Endothelial cell of umbilical vein (primary cell): ENCODE measurements at regions not wholly inside any gene's neighbourhood (a gene's known extent, or its start where the extent isn't known, plus 50 kb on each side); places are given as distances from the start of the nearest gene placed in this dataset.
A peak's percentile ranks its signal among the peaks of the same experiment; 100 is the strongest.

Source experiments
- BruUV-seq: library from RNA; stranded (reverse); fragments of 400-500 nt; replicated peaks from 2 replicates; lab custom pipeline; 2021; lab: Mats Ljungman, UMichigan
- CTCF ChIA-PET: fragments of 300-600, 350-600 bp; sonication (Branson Sonifier 250); formaldehyde crosslinking; loops from one replicate; lab custom pipeline; 2021; ENCODE audit warnings: antibody characterized with exemption, inconsistent platforms; lab: Charles Lee
- POLR2A ChIA-PET: fragments of 300-600, 350-600 bp; sonication (Branson Sonifier 250); formaldehyde crosslinking; loops from one replicate; lab custom pipeline; 2021; ENCODE audit warnings: antibody characterized with exemption, inconsistent platforms; lab: Charles Lee
- DNase-seq: peaks from one replicate; pipeline ENCODE4 v3.0.0-alpha.2; 2011; ENCODE audit warnings: low read depth, low spot score
- FAIRE-seq: peaks from 2 replicates; lab custom pipeline; 2011; peaks lifted over from hg19 to GRCh38; lab: Jason Lieb, UNC
- H2AFZ ChIP-seq: 2 replicates; pipeline ENCODE4 v1.6.0; 2012; ENCODE audit warnings: low read depth, low read length, control low read depth, inconsistent platforms
- H3K27ac ChIP-seq: 2 replicates; pipeline ENCODE4 v1.5.1; 2011; ENCODE audit warnings: low read depth, mild to moderate bottlenecking, control low read depth, low read length, moderate library complexity; ENCODE audit not compliant: insufficient read depth
- H3K27me3 ChIP-seq, 2 experiments: 2 replicates each; pipeline versions ENCODE4 v1.6.0 to v1.6.1; 2011; ENCODE audit warnings: low read length in 2 of 2, mixed read lengths in 1 of 2; ENCODE audit not compliant: control insufficient read depth in 2 of 2, insufficient read depth in 2 of 2
- H3K36me3 ChIP-seq, 2 experiments: 2 replicates in 1 of 2; 3 replicates in 1 of 2; pipeline ENCODE4 v1.5.1; 2011; ENCODE audit warnings: low read length in 2 of 2, mild to moderate bottlenecking in 1 of 2, moderate library complexity in 1 of 2; ENCODE audit not compliant: control insufficient read depth in 2 of 2, insufficient read depth in 2 of 2; ENCODE audit errors: extremely low read depth in 1 of 2
- H3K4me1 ChIP-seq: 3 replicates; pipeline ENCODE4 v1.5.1; 2011; ENCODE audit warnings: mild to moderate bottlenecking, low read length; ENCODE audit not compliant: control insufficient read depth, insufficient read depth; ENCODE audit errors: extremely low read depth
- H3K4me2 ChIP-seq: 2 replicates; pipeline ENCODE4 v1.6.1; 2011; ENCODE audit warnings: low read length, control low read depth, mixed read lengths; ENCODE audit not compliant: insufficient read depth
- H3K4me3 ChIP-seq, 3 experiments: fragments of 200-600 bp in 1 of 3; sonication (generic), shearing (Covaris generic) in 1 of 3; replicated peaks in 1 of 3; 2 replicates each; pipeline ENCODE4 v1.5.1; 2011 to 2016; ENCODE audit warnings: control low read depth in 3 of 3, low read length in 3 of 3, mild to moderate bottlenecking in 2 of 3, inconsistent platforms in 1 of 3, low read depth in 1 of 3, moderate library complexity in 1 of 3; ENCODE audit not compliant: insufficient read depth in 1 of 3
- H3K79me2 ChIP-seq: 2 replicates; pipeline ENCODE4 v1.6.0; 2012; ENCODE audit warnings: low read length, inconsistent platforms; ENCODE audit not compliant: control insufficient read depth, insufficient read depth
- H3K9ac ChIP-seq: replicated peaks from 2 replicates; pipeline ENCODE3; 2011; ENCODE audit warnings: low read length, control low read depth; ENCODE audit not compliant: insufficient read depth; ENCODE audit errors: extremely low read depth
- H3K9me1 ChIP-seq: replicated peaks from 3 replicates; pipeline ENCODE4 v1.6.0; 2011; ENCODE audit warnings: mild to moderate bottlenecking, low read length; ENCODE audit not compliant: control insufficient read depth, insufficient read depth; ENCODE audit errors: extremely low read depth
- H3K9me3 ChIP-seq: replicated peaks from 2 replicates; pipeline ENCODE4 v1.5.1; 2012; ENCODE audit warnings: low read length, inconsistent platforms; ENCODE audit not compliant: control insufficient read depth, insufficient read depth
- H4K20me1 ChIP-seq: replicated peaks from 2 replicates; pipeline ENCODE3; 2011; ENCODE audit warnings: mild to moderate bottlenecking, low read length; ENCODE audit not compliant: control insufficient read depth, insufficient read depth; ENCODE audit errors: extremely low read depth
- EZH2 ChIP-seq: IDR thresholded peaks from 2 replicates; pipeline ENCODE4 v1.6.1; 2012; ENCODE audit warnings: borderline replicate concordance, low read depth, mild to moderate bottlenecking, moderate library complexity, low read length, inconsistent platforms; ENCODE audit not compliant: severe bottlenecking
- FOS ChIP-seq: IDR thresholded peaks from 2 replicates; pipeline ENCODE4 v1.6.1; 2011; ENCODE audit warnings: mild to moderate bottlenecking, low read length, moderate library complexity, borderline replicate concordance; ENCODE audit not compliant: insufficient read depth
- GATA2 ChIP-seq: IDR thresholded peaks from 2 replicates; pipeline ENCODE4 v1.7.0; 2011; ENCODE audit warnings: low read depth, mild to moderate bottlenecking, moderate library complexity, mixed read lengths, low read length; ENCODE audit not compliant: insufficient read length, insufficient read depth
- JUN ChIP-seq: IDR thresholded peaks from 2 replicates; pipeline ENCODE4 v1.6.1; 2011; ENCODE audit warnings: borderline replicate concordance, low read depth; ENCODE audit not compliant: insufficient read length, insufficient read depth
- MYC ChIP-seq: IDR thresholded peaks from one replicate; pipeline ENCODE4 v1.6.1; 2011; ENCODE audit warnings: mild to moderate bottlenecking, low read depth, low read length
- POLR2A ChIP-seq: IDR thresholded peaks from 2 replicates; pipeline ENCODE4 v1.6.1; 2012; ENCODE audit warnings: low read depth, mild to moderate bottlenecking, control low read depth, low read length
- POLR2AphosphoS5 ChIP-seq: IDR thresholded peaks from 2 replicates; pipeline ENCODE4 v1.6.1; 2012; ENCODE audit warnings: low read depth, mild to moderate bottlenecking, control low read depth, low read length, moderate library complexity; ENCODE audit not compliant: insufficient read depth
- dilution Hi-C: fragments of 300-500 bp; cut with MboI; formaldehyde crosslinking; loops from one replicate; pipeline ENCODE4 v1.15.0; 2019; ENCODE audit warnings: low sequenced_read_pairs; ENCODE audit not compliant: extremely low pct_ligation_motif_present
- intact Hi-C: fragments of 100-400 bp; cut with micrococcal nuclease; formaldehyde crosslinking; loops from one replicate; pipeline ENCODE4 v1.10.0; 2022
- TF ChIP-seq, protein P1 (sequence below): IDR thresholded peaks from 2 replicates; pipeline ENCODE4 v1.6.1; 2011; ENCODE audit not compliant: insufficient read depth, insufficient read length
- TF ChIP-seq, protein P2 (sequence below), 2 donors: IDR thresholded peaks; 1 replicate in 1 of 2; 2 replicates in 1 of 2; pipeline ENCODE4 v1.5.1; 2011; ENCODE audit warnings: low read length in 2 of 2, mild to moderate bottlenecking in 2 of 2, moderate library complexity in 2 of 2, control low read depth in 1 of 2, inconsistent platforms in 1 of 2, low read depth in 1 of 2; ENCODE audit not compliant: insufficient read depth in 1 of 2; ENCODE audit errors: extremely low read depth in 1 of 2

DNA sequence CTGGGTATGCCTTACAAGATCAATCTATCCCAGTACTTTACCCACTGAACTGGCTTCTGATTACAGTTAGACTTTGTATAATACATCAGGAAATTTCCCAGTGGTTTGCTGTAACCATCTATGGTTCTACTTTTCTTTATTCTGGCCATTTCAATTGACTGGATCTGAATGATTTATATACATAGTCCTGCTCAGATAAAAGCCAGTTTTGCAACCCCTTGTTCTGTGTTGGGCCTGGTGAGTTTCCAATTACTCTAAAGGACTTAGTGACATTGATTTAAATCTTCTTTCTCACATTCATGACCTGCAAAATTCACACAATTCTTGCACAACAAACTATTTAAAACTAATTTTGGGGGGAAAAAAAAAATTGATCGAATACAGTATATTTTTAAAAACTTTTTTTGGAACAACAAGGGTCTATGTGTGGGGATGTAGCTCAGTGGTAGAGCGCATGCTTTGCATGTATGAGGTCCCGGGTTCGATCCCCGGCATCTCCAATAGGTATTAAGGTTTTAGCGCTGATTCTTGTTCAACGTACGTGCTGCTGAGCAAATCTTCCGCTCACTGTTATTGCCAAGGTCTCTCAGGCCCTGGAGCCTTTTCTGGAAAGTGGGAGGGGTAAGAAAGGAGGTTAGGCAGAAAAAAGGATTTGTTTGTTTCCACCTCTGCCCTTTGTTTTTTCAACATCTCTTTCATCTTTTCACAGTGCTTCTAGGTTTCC is 117.5 kb downstream of the GPX5 start:
- DNase-seq (peak; percentile 47), FAIRE-seq (peak; percentile 46)
- no peaks in the 10 kb centered on the region for H3K4me1 ChIP-seq
- H3K4me2 ChIP-seq: no peak overlapping the region
- intact Hi-C loops: loop anchor here (10.0 kb wide), 1 partner anchor 342 kb away; no protein-coding TSS in a partner anchor
- ChIA-PET POLR2A (no interaction called here), CTCF (no interaction called here)
- no peak overlapping the region for H3K27ac ChIP-seq
- H3K9me1 ChIP-seq: no peaks in the 10 kb centered on the region
- dilution Hi-C loops: no loop called here
- no peaks in the 10 kb centered on the region for H3K9me3 ChIP-seq
- no peaks in the 10 kb centered on the region for H4K20me1 ChIP-seq
- H3K9ac ChIP-seq: no peak overlapping the region
- H3K4me3 ChIP-seq: no peak overlapping the region
- peaks cover 2 to 14% of the 10 kb centered on the region in 2 experiments for H3K27me3 ChIP-seq
- TF ChIP-seq, protein P1, sequence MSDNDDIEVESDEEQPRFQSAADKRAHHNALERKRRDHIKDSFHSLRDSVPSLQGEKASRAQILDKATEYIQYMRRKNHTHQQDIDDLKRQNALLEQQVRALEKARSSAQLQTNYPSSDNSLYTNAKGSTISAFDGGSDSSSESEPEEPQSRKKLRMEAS: no peak
- TF ChIP-seq, protein P2, sequence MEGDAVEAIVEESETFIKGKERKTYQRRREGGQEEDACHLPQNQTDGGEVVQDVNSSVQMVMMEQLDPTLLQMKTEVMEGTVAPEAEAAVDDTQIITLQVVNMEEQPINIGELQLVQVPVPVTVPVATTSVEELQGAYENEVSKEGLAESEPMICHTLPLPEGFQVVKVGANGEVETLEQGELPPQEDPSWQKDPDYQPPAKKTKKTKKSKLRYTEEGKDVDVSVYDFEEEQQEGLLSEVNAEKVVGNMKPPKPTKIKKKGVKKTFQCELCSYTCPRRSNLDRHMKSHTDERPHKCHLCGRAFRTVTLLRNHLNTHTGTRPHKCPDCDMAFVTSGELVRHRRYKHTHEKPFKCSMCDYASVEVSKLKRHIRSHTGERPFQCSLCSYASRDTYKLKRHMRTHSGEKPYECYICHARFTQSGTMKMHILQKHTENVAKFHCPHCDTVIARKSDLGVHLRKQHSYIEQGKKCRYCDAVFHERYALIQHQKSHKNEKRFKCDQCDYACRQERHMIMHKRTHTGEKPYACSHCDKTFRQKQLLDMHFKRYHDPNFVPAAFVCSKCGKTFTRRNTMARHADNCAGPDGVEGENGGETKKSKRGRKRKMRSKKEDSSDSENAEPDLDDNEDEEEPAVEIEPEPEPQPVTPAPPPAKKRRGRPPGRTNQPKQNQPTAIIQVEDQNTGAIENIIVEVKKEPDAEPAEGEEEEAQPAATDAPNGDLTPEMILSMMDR (IDR thresholded peaks at IDR 0.05; ENCODE audit: extremely low read depth in 1 of 2, insufficient read depth in 1 of 2, low read depth in 1 of 2, low read length in 2 of 2): no peak
- TF ChIP-seq EZH2 (no peak), POLR2A (no peak), POLR2AphosphoS5 (no peak), MYC (no peak), GATA2 (no peak), JUN (no peak), FOS (no peak)
- H2AFZ ChIP-seq: no peak overlapping the region
- BruUV-seq: no TSS peak
- H3K36me3 ChIP-seq: no peaks in the 10 kb centered on the region
- H3K79me2 ChIP-seq: no peaks in the 10 kb centered on the region
